H1 (cell line): ENCODE measurements at regions not wholly inside any gene's neighbourhood (a gene's known extent, or its start where the extent isn't known, plus 50 kb on each side); places are given as distances from the start of the nearest gene placed in this dataset.

Source experiments
- CTCF ChIA-PET: fragments of 300-600 bp; sonication (Branson Sonifier 250); formaldehyde crosslinking; loops from one replicate; lab custom pipeline; 2021; ENCODE audit not compliant: partially characterized antibody; lab: Charles Lee
- POLR2A ChIA-PET: fragments of 300-600 bp; sonication (Branson Sonifier 250); formaldehyde crosslinking; loops from one replicate; lab custom pipeline; 2021; ENCODE audit warnings: inconsistent platforms; ENCODE audit not compliant: partially characterized antibody; lab: Charles Lee
- DNase-seq, 2 experiments: peaks; one replicate each; pipeline versions ENCODE4 v3.0.0 to v3.0.0-alpha.2; 2010 to 2022; ENCODE audit warnings: low spot score in 2 of 2, low read depth in 1 of 2, mixed read lengths in 1 of 2
- FAIRE-seq: peaks from 2 replicates; lab custom pipeline; 2011; peaks lifted over from hg19 to GRCh38; lab: Jason Lieb, UNC
- H2AFZ ChIP-seq: 2 replicates; pipeline ENCODE4 v1.8.1; 2012; ENCODE audit warnings: low read length, inconsistent platforms
- H2AK5ac ChIP-seq: 2 replicates; pipeline ENCODE4 v1.6.1; 2013; ENCODE audit warnings: low read depth, low read length
- H2BK120ac ChIP-seq: replicated peaks from 2 replicates; pipeline ENCODE3; 2013; ENCODE audit warnings: low read depth, low read length, inconsistent platforms
- H2BK12ac ChIP-seq: 2 replicates; pipeline ENCODE4 v1.6.1; 2013; ENCODE audit warnings: low read depth, low read length
- H2BK15ac ChIP-seq: 2 replicates; pipeline ENCODE4 v1.6.1; 2013; ENCODE audit warnings: low read length
- H2BK20ac ChIP-seq: 2 replicates; pipeline ENCODE4 v1.6.1; 2013; ENCODE audit warnings: low read length
- H2BK5ac ChIP-seq: 2 replicates; pipeline ENCODE4 v1.6.1; 2013; ENCODE audit warnings: low read depth, low read length
- H3K14ac ChIP-seq: 2 replicates; pipeline ENCODE4 v1.6.1; 2013; ENCODE audit warnings: inconsistent platforms; ENCODE audit not compliant: insufficient read length
- H3K18ac ChIP-seq: 2 replicates; pipeline ENCODE4 v1.6.1; 2013; ENCODE audit warnings: low read length; ENCODE audit errors: extremely low read depth
- H3K23ac ChIP-seq: 2 replicates; pipeline ENCODE4 v1.6.1; 2013; ENCODE audit warnings: inconsistent platforms; ENCODE audit not compliant: insufficient read length
- H3K23me2 ChIP-seq: 2 replicates; pipeline ENCODE4 v1.6.1; 2013; ENCODE audit warnings: low read depth, low read length
- H3K27ac ChIP-seq: 2 replicates; pipeline ENCODE4 v1.6.1; 2011; ENCODE audit warnings: low read depth, low read length, inconsistent platforms
- H3K27me3 ChIP-seq, 4 experiments: replicated peaks in 1 of 4; 1 replicate in 1 of 4; 2 replicates in 3 of 4; pipeline versions ENCODE4 v1.6.1 to v1.8.1; 2011 to 2013; ENCODE audit warnings: low read length in 3 of 4, mild to moderate bottlenecking in 3 of 4, inconsistent platforms in 2 of 4, mixed read lengths in 2 of 4, moderate library complexity in 1 of 4; ENCODE audit not compliant: control insufficient read depth in 3 of 4, insufficient read depth in 3 of 4; ENCODE audit errors: extremely low read depth in 1 of 4
- H3K36me3 ChIP-seq, 4 experiments: 2 replicates each; pipeline versions ENCODE4 v1.6.1 to v1.8.1; 2011 to 2013; ENCODE audit warnings: mild to moderate bottlenecking in 4 of 4, low read length in 3 of 4, moderate library complexity in 2 of 4, control low read depth in 1 of 4, inconsistent platforms in 1 of 4; ENCODE audit not compliant: insufficient read depth in 4 of 4, control insufficient read depth in 2 of 4
- H3K4ac ChIP-seq: replicated peaks from 2 replicates; pipeline ENCODE3; 2013; ENCODE audit warnings: low read length, low read depth, mixed read lengths, inconsistent platforms; ENCODE audit not compliant: insufficient read length
- H3K4me1 ChIP-seq, 4 experiments: replicated peaks in 1 of 4; 1 replicate in 1 of 4; 2 replicates in 3 of 4; pipeline versions ENCODE4 v1.6.1 to v1.8.1; 2011 to 2013; ENCODE audit warnings: low read length in 3 of 4, inconsistent platforms in 2 of 4, mixed read lengths in 1 of 4; ENCODE audit not compliant: insufficient read depth in 4 of 4, control insufficient read depth in 3 of 4
- H3K4me2 ChIP-seq, 2 experiments: 2 replicates each; pipeline versions ENCODE4 v1.6.1 to v1.8.1; 2011 to 2013; ENCODE audit warnings: low read depth in 2 of 2, low read length in 2 of 2, control low read depth in 1 of 2, inconsistent platforms in 1 of 2, mild to moderate bottlenecking in 1 of 2; ENCODE audit not compliant: insufficient read depth in 1 of 2
- H3K4me3 ChIP-seq, 4 experiments: fragments of 200-600, 300-600 bp in 1 of 4; sonication (generic), shearing (Covaris generic), sonication (Bioruptor Twin) in 1 of 4; 2 replicates each; pipeline versions ENCODE4 v1.5.1 to v1.8.1; 2011 to 2016; ENCODE audit warnings: low read length in 4 of 4, low read depth in 3 of 4, control low read depth in 2 of 4, inconsistent platforms in 2 of 4, mild to moderate bottlenecking in 2 of 4, mixed read lengths in 1 of 4, moderate library complexity in 1 of 4; ENCODE audit not compliant: insufficient read depth in 2 of 4; ENCODE audit errors: extremely low read depth in 1 of 4
- H3K56ac ChIP-seq: replicated peaks from 2 replicates; pipeline ENCODE3; 2013; ENCODE audit warnings: low read depth, mild to moderate bottlenecking, mixed read lengths, low read length, inconsistent platforms; ENCODE audit not compliant: insufficient read length
- H3K79me1 ChIP-seq: 2 replicates; pipeline ENCODE4 v1.6.1; 2013; ENCODE audit warnings: low read depth, low read length, control low read depth
- H3K79me2 ChIP-seq, 2 experiments: 2 replicates each; pipeline versions ENCODE4 v1.6.1 to v1.8.1; 2012 to 2013; ENCODE audit warnings: low read length in 2 of 2, mild to moderate bottlenecking in 2 of 2, inconsistent platforms in 1 of 2; ENCODE audit not compliant: insufficient read depth in 2 of 2, control insufficient read depth in 1 of 2
- H3K9ac ChIP-seq, 4 experiments: replicated peaks in 1 of 4; 1 replicate in 1 of 4; 2 replicates in 3 of 4; pipeline versions ENCODE4 v1.6.1 to v1.8.1; 2011 to 2013; ENCODE audit warnings: low read depth in 3 of 4, low read length in 3 of 4, control low read depth in 2 of 4, mild to moderate bottlenecking in 2 of 4, moderate library complexity in 2 of 4, inconsistent platforms in 1 of 4; ENCODE audit errors: extremely low read depth in 1 of 4
- H3K9me3 ChIP-seq, 2 experiments: 2 replicates each; pipeline versions ENCODE4 v1.6.1 to v1.8.1; 2012 to 2013; ENCODE audit warnings: mild to moderate bottlenecking in 2 of 2, moderate library complexity in 2 of 2, control low read depth in 1 of 2, inconsistent platforms in 1 of 2, low read depth in 1 of 2, low read length in 1 of 2, mixed read lengths in 1 of 2; ENCODE audit not compliant: insufficient read depth in 2 of 2
- H4K20me1 ChIP-seq, 2 experiments: replicated peaks in 1 of 2; 2 replicates each; pipeline versions ENCODE3 to v1.8.1; 2011 to 2013; ENCODE audit warnings: inconsistent platforms in 2 of 2, low read length in 2 of 2, mild to moderate bottlenecking in 1 of 2; ENCODE audit not compliant: insufficient read depth in 2 of 2, control insufficient read depth in 1 of 2
- H4K5ac ChIP-seq: 2 replicates; pipeline ENCODE4 v1.6.1; 2013; ENCODE audit warnings: low read length, low read depth, mixed read lengths, inconsistent platforms; ENCODE audit not compliant: insufficient read length
- H4K8ac ChIP-seq: 2 replicates; pipeline ENCODE4 v1.8.0; 2013; ENCODE audit warnings: mild to moderate bottlenecking, moderate library complexity, low read length, inconsistent platforms; ENCODE audit not compliant: insufficient read depth; ENCODE audit errors: extremely low read depth
- H4K91ac ChIP-seq: replicated peaks from 2 replicates; pipeline ENCODE3; 2013; ENCODE audit warnings: low read length, mixed read lengths, inconsistent platforms; ENCODE audit not compliant: insufficient read length
- BRCA1 ChIP-seq: IDR thresholded peaks from 2 replicates; pipeline ENCODE4 v1.6.1; 2012; ENCODE audit warnings: low read depth, low read length, improper control_type of control experiment
- CTBP2 ChIP-seq: IDR thresholded peaks from 2 replicates; pipeline ENCODE4 v1.7.0; 2011; ENCODE audit warnings: borderline replicate concordance, mild to moderate bottlenecking, moderate library complexity, mixed read lengths, low read length; ENCODE audit not compliant: insufficient read depth, insufficient read length
- E2F6 ChIP-seq: IDR thresholded peaks from 2 replicates; pipeline ENCODE4 v1.6.1; 2012; ENCODE audit warnings: inconsistent platforms
- GABPA ChIP-seq: IDR thresholded peaks from 2 replicates; pipeline ENCODE4 v1.6.1; 2011; ENCODE audit warnings: mild to moderate bottlenecking, low read length, moderate library complexity, borderline replicate concordance; ENCODE audit not compliant: insufficient read depth
- HDAC6 ChIP-seq: IDR thresholded peaks from one replicate; pipeline ENCODE4 v1.7.1; 2012; ENCODE audit warnings: low read depth, mild to moderate bottlenecking, inconsistent platforms, low read length, moderate library complexity
- POLR2A ChIP-seq, 2 experiments: IDR thresholded peaks; 1 replicate in 1 of 2; 2 replicates in 1 of 2; pipeline ENCODE4 v1.6.1; 2011; ENCODE audit warnings: low read depth in 2 of 2, low read length in 2 of 2, mild to moderate bottlenecking in 2 of 2; ENCODE audit errors: control extremely low read depth in 1 of 2
- RAD21 ChIP-seq, 2 experiments: IDR thresholded peaks in 1 of 2; conservative IDR thresholded peaks in 1 of 2; 2 replicates each; pipeline ENCODE4 v1.6.1; 2011; ENCODE audit warnings: low read depth in 2 of 2, low read length in 2 of 2, improper control_type of control experiment in 1 of 2, inconsistent platforms in 1 of 2, mild to moderate bottlenecking in 1 of 2, moderate library complexity in 1 of 2
- RFX5 ChIP-seq: IDR thresholded peaks from 2 replicates; pipeline ENCODE4 v1.6.1; 2011; ENCODE audit warnings: low read depth, low read length, improper control_type of control experiment, borderline replicate concordance
- SIX5 ChIP-seq: IDR thresholded peaks from 2 replicates; pipeline ENCODE4 v1.6.1; 2011; ENCODE audit warnings: mild to moderate bottlenecking, low read depth, low read length
- SP4 ChIP-seq: IDR thresholded peaks from 2 replicates; pipeline ENCODE4 v1.6.1; 2012; ENCODE audit warnings: low read length, inconsistent platforms
- WGBS, 2 experiments: shearing (Covaris generic) in 1 of 2; methylation state at CpG; one replicate each; pipeline versions ENCODE4 v1.1.6 to v1.1.7; 2013 to 2015; ENCODE audit warnings: low lambda C conversion rate in 2 of 2, mixed read lengths in 2 of 2, inconsistent platforms in 1 of 2, low coverage in 1 of 2, missing lambda C conversion rate in 1 of 2; ENCODE audit not compliant: insufficient replicate concordance in 2 of 2, insufficient coverage in 1 of 2, insufficient read length in 1 of 2; ENCODE audit errors: extremely low coverage in 1 of 2, missing lambda C conversion rate in 1 of 2; 5-methylcytosine and 5-hydroxymethylcytosine counted together
- TF ChIP-seq, protein P1 (sequence below), 3 experiments: IDR thresholded peaks; 1 replicate in 2 of 3; 2 replicates in 1 of 3; pipeline versions ENCODE4 v1.5.1 to v1.6.1; 2011; ENCODE audit warnings: low read length in 3 of 3, mild to moderate bottlenecking in 3 of 3, inconsistent platforms in 2 of 3, low read depth in 1 of 3, moderate library complexity in 1 of 3; ENCODE audit not compliant: insufficient read depth in 1 of 3; ENCODE audit errors: control extremely low read depth in 1 of 3

- no peaks in the 10 kb centered on the region for H3K9me3 ChIP-seq
- H2BK12ac ChIP-seq, result no peak overlapping the region
- H3K23ac ChIP-seq, result no peak overlapping the region
- H3K56ac ChIP-seq, result no peak overlapping the region
- H3K4me3 ChIP-seq, result no peak overlapping the region
- H2AFZ ChIP-seq, result no peak overlapping the region
- peaks cover 0 to 1% (median 0%) of the 10 kb centered on the region in 4 experiments; a peak in 1 of 7 replicates for H3K27me3 ChIP-seq
- no peak overlapping the region for H3K4ac ChIP-seq
- no peak overlapping the region for H4K91ac ChIP-seq
- TF ChIP-seq RFX5 (no peak), E2F6 (no peak), GABPA (no peak), BRCA1 (no peak), SIX5 (no peak), CTBP2 (no peak), HDAC6 (no peak), RAD21 (IDR thresholded peaks at IDR 0.05 in 1 of 2, conservative IDR thresholded peaks at IDR 0.05 in 1 of 2; ENCODE audit: low read depth in 2 of 2, low read length in 2 of 2) (no peak), POLR2A (IDR thresholded peaks at IDR 0.05; ENCODE audit: control extremely low read depth in 1 of 2, low read depth in 2 of 2, low read length in 2 of 2) (no peak), SP4 (no peak)
- TF ChIP-seq, protein P1, sequence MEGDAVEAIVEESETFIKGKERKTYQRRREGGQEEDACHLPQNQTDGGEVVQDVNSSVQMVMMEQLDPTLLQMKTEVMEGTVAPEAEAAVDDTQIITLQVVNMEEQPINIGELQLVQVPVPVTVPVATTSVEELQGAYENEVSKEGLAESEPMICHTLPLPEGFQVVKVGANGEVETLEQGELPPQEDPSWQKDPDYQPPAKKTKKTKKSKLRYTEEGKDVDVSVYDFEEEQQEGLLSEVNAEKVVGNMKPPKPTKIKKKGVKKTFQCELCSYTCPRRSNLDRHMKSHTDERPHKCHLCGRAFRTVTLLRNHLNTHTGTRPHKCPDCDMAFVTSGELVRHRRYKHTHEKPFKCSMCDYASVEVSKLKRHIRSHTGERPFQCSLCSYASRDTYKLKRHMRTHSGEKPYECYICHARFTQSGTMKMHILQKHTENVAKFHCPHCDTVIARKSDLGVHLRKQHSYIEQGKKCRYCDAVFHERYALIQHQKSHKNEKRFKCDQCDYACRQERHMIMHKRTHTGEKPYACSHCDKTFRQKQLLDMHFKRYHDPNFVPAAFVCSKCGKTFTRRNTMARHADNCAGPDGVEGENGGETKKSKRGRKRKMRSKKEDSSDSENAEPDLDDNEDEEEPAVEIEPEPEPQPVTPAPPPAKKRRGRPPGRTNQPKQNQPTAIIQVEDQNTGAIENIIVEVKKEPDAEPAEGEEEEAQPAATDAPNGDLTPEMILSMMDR (IDR thresholded peaks at IDR 0.05; ENCODE audit: control extremely low read depth in 1 of 3, insufficient read depth in 1 of 3, low read depth in 1 of 3, low read length in 3 of 3), result no peak
- TF ChIP-seq, all 59 proteins: peak for 0
- Histone ChIP-seq H3K14ac (no peak overlapping the region), H3K9ac (no peak overlapping the region), H2BK20ac (no peak overlapping the region), H3K36me3 (no peaks in the 10 kb centered on the region), H3K79me2 (no peaks in the 10 kb centered on the region), H4K5ac (no peak overlapping the region), H4K20me1 (no peaks in the 10 kb centered on the region), H2BK15ac (no peak overlapping the region), H2BK120ac (no peak overlapping the region), H3K27ac (no peak overlapping the region), H3K4me1 (no peaks in the 10 kb centered on the region), H3K79me1 (no peaks in the 10 kb centered on the region), H2AK5ac (no peak overlapping the region), H3K4me2 (no peak overlapping the region), H4K8ac (no peak overlapping the region), H2BK5ac (no peak overlapping the region), H3K18ac (no peak overlapping the region), H3K23me2 (no peaks in the 10 kb centered on the region)
- ChIA-PET POLR2A (no interaction called here), CTCF (no interaction called here)
- 87% methylated on average over 2 of the region's 2 CpGs; no CpG with 5 or more reads in 1 of the 2 experiments for WGBS, 2 experiments
- FAIRE-seq (no peak), DNase-seq (no peak)
Measured at GRCh38 chr5:91770400-91770799, 387.3 kb upstream of the ARRDC3 start.
